ENCODE measurements at regions not wholly inside any gene's neighbourhood (a gene's known extent, or its start where the extent isn't known, plus 50 kb on each side); places are given as distances from the start of the nearest gene placed in this dataset.

GRCh38 chr5:14942212-14942611, 70.6 kb upstream of the ANKH start:
- Histone ChIP-seq H3K4me2 (ENCODE audit: low read length) (no peak overlapping the region), H3K9me2 (replicated peaks; ENCODE audit: low read length) (no peaks in the 10 kb centered on the region), H3K27ac (ENCODE audit: low read length) (no peak overlapping the region), H3K36me3 (ENCODE audit: low read depth, low read length) (no peaks in the 10 kb centered on the region), H3K9me3 (ENCODE audit: low read length) (no peaks in the 10 kb centered on the region), H4K20me1 (ENCODE audit: low read length) (no peaks in the 10 kb centered on the region), H3F3A (ENCODE audit: low read length, unreplicated experiment) (no peaks in the 10 kb centered on the region), H3K27me3 (ENCODE audit: low read length) (peaks cover 16% of the 10 kb centered on the region; the same call in 1 of the 2 replicates), H3K4me3 (ENCODE audit: low read length) (no peak overlapping the region), H3K4me1 (ENCODE audit: insufficient read depth, low read length) (peaks cover 4% of the 10 kb centered on the region), H3K9ac (ENCODE audit: low read length) (no peak overlapping the region), H2AFZ (ENCODE audit: low read length) (no peak overlapping the region), H3K79me2 (ENCODE audit: low read length) (no peaks in the 10 kb centered on the region)
- intact Hi-C loops (cut with micrococcal nuclease), result no loop called here
- ATAC-seq, result no peak
- CTCF ChIA-PET, result no interaction called here
- no TSS peak for BruUV-seq (replicated peaks)
- POLR2A ChIA-PET (ENCODE audit: unreplicated experiment), result no interaction called here
- DNase-seq, result no peak
- TF ChIP-seq EZH2 (IDR thresholded peaks at IDR 0.05; ENCODE audit: low read length, unreplicated experiment), result no peak
- TF ChIP-seq, protein P1, sequence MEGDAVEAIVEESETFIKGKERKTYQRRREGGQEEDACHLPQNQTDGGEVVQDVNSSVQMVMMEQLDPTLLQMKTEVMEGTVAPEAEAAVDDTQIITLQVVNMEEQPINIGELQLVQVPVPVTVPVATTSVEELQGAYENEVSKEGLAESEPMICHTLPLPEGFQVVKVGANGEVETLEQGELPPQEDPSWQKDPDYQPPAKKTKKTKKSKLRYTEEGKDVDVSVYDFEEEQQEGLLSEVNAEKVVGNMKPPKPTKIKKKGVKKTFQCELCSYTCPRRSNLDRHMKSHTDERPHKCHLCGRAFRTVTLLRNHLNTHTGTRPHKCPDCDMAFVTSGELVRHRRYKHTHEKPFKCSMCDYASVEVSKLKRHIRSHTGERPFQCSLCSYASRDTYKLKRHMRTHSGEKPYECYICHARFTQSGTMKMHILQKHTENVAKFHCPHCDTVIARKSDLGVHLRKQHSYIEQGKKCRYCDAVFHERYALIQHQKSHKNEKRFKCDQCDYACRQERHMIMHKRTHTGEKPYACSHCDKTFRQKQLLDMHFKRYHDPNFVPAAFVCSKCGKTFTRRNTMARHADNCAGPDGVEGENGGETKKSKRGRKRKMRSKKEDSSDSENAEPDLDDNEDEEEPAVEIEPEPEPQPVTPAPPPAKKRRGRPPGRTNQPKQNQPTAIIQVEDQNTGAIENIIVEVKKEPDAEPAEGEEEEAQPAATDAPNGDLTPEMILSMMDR (conservative IDR thresholded peaks at IDR 0.05; ENCODE audit: low read depth, low read length), result no peak
- no peak for TF ChIP-seq EZH2phosphoT487 (IDR thresholded peaks at IDR 0.05; ENCODE audit: borderline replicate concordance, low read length)

- TF ChIP-seq, protein P1 (conservative IDR thresholded peaks at IDR 0.05; ENCODE audit: low read depth, low read length), result no peak
- TF ChIP-seq EZH2phosphoT487 (IDR thresholded peaks at IDR 0.05; ENCODE audit: borderline replicate concordance, low read length) (no peak), EZH2 (IDR thresholded peaks at IDR 0.05; ENCODE audit: low read length, unreplicated experiment) (no peak)
- Histone ChIP-seq H3K9me3 (ENCODE audit: low read length) (no peaks in the 10 kb centered on the region), H3K79me2 (ENCODE audit: low read length) (no peaks in the 10 kb centered on the region), H3K4me3 (ENCODE audit: low read length) (no peak overlapping the region), H3K27me3 (ENCODE audit: low read length) (peaks cover 11% of the 10 kb centered on the region; the same call in 1 of the 2 replicates), H3K4me1 (ENCODE audit: insufficient read depth, low read length) (no peaks in the 10 kb centered on the region), H2AFZ (ENCODE audit: low read length) (no peak overlapping the region), H3K9ac (ENCODE audit: low read length) (no peak overlapping the region), H3K4me2 (ENCODE audit: low read length) (no peak overlapping the region), H4K20me1 (ENCODE audit: low read length) (no peaks in the 10 kb centered on the region), H3K27ac (ENCODE audit: low read length) (no peak overlapping the region), H3F3A (ENCODE audit: low read length, unreplicated experiment) (no peaks in the 10 kb centered on the region), H3K9me2 (replicated peaks; ENCODE audit: low read length) (no peaks in the 10 kb centered on the region), H3K36me3 (ENCODE audit: low read depth, low read length) (no peaks in the 10 kb centered on the region)
- ChIA-PET POLR2A (ENCODE audit: unreplicated experiment) (no interaction called here), CTCF (no interaction called here)
- BruUV-seq (replicated peaks), result no TSS peak
- no peak for ATAC-seq
- DNase-seq, result no peak
- intact Hi-C loops (cut with micrococcal nuclease), result no loop called here
Observed at GRCh38 chr5:14937254-14937653, 65.7 kb upstream of the ANKH start.

- H3F3A ChIP-seq (ENCODE audit: low read length, unreplicated experiment), result no peaks in the 10 kb centered on the region
- no peak overlapping the region for H3K27ac ChIP-seq (ENCODE audit: low read length)
- no peaks in the 10 kb centered on the region for H3K9me3 ChIP-seq (ENCODE audit: low read length)
- ATAC-seq (no peak), DNase-seq (no peak)
- POLR2A ChIA-PET (ENCODE audit: unreplicated experiment), result no interaction called here
- H3K9ac ChIP-seq (ENCODE audit: low read length), result no peak overlapping the region
- H3K4me1 ChIP-seq (ENCODE audit: insufficient read depth, low read length), result no peaks in the 10 kb centered on the region
- no peaks in the 10 kb centered on the region for H3K79me2 ChIP-seq (ENCODE audit: low read length)
- no peaks in the 10 kb centered on the region for H3K36me3 ChIP-seq (ENCODE audit: low read depth, low read length)
- no peaks in the 10 kb centered on the region for H4K20me1 ChIP-seq (ENCODE audit: low read length)
- H3K27me3 ChIP-seq (ENCODE audit: low read length), result peaks cover 9% of the 10 kb centered on the region; the same call in 1 of the 2 replicates
- TF ChIP-seq EZH2phosphoT487 (IDR thresholded peaks at IDR 0.05; ENCODE audit: borderline replicate concordance, low read length) (no peak), EZH2 (IDR thresholded peaks at IDR 0.05; ENCODE audit: low read length, unreplicated experiment) (no peak)
- TF ChIP-seq, protein P1 (conservative IDR thresholded peaks at IDR 0.05; ENCODE audit: low read depth, low read length), result no peak
- H2AFZ ChIP-seq (ENCODE audit: low read length), result no peak overlapping the region
- intact Hi-C loops (cut with micrococcal nuclease), result no loop called here
- no peak overlapping the region for H3K4me3 ChIP-seq (ENCODE audit: low read length)
- no TSS peak for BruUV-seq (replicated peaks)
- H3K4me2 ChIP-seq (ENCODE audit: low read length), result no peak overlapping the region
- CTCF ChIA-PET, result no interaction called here
- no peaks in the 10 kb centered on the region for H3K9me2 ChIP-seq (replicated peaks; ENCODE audit: low read length)
Observed at GRCh38 chr5:14936588-14936987, 65.0 kb upstream of the ANKH start.

Measured in PC-3 (cell line).